ENCODE measurements at regions not wholly inside any gene's neighbourhood (a gene's known extent, or its start where the extent isn't known, plus 50 kb on each side); places are given as distances from the start of the nearest gene placed in this dataset.

- Histone ChIP-seq H3K27me3 (ENCODE audit: control insufficient read depth in 5 of 5, insufficient read depth in 4 of 5, low read length in 5 of 5) (no peaks in the 10 kb centered on the region), H3K9ac (ENCODE audit: low read length in 5 of 5) (no peak overlapping the region), H3K4me1 (ENCODE audit: control insufficient read depth in 5 of 5, insufficient read depth in 5 of 5, low read length in 5 of 5) (peaks cover under 1 to 25% (median 15%) of the 10 kb centered on the region in 5 donors), H3K36me3 (ENCODE audit: control insufficient read depth in 5 of 5, insufficient read depth in 5 of 5, low read length in 5 of 5) (no peaks in the 10 kb centered on the region), H3K9me3 (ENCODE audit: control insufficient read depth in 5 of 5, low read length in 5 of 5) (no peaks in the 10 kb centered on the region), H3K4me3 (ENCODE audit: low read depth in 1 of 5, low read length in 5 of 5) (no peak overlapping the region), H3K27ac (ENCODE audit: low read depth, low read length) (no peak overlapping the region)
These were observed 224.2 kb upstream of the JUN start for GRCh38 chr1:59007820-59008598.

GRCh38 chr1:59008599-59009347, 224.9 kb upstream of the JUN start:
- H3K9me3 ChIP-seq (ENCODE audit: control insufficient read depth in 5 of 5, low read length in 5 of 5), result no peaks in the 10 kb centered on the region
- H3K36me3 ChIP-seq (ENCODE audit: control insufficient read depth in 5 of 5, insufficient read depth in 5 of 5, low read length in 5 of 5), result no peaks in the 10 kb centered on the region
- peaks cover 7 to 33% (median 22%) of the 10 kb centered on the region in 5 donors for H3K4me1 ChIP-seq (ENCODE audit: control insufficient read depth in 5 of 5, insufficient read depth in 5 of 5, low read length in 5 of 5)
- H3K27ac ChIP-seq (ENCODE audit: low read depth, low read length), result no peak overlapping the region
- H3K4me3 ChIP-seq (ENCODE audit: low read depth in 1 of 5, low read length in 5 of 5), result no peak overlapping the region
- no peaks in the 10 kb centered on the region for H3K27me3 ChIP-seq (ENCODE audit: control insufficient read depth in 5 of 5, insufficient read depth in 4 of 5, low read length in 5 of 5)
- no peak overlapping the region for H3K9ac ChIP-seq (ENCODE audit: low read length in 5 of 5)

- no peaks in the 10 kb centered on the region for H3K36me3 ChIP-seq (ENCODE audit: control insufficient read depth in 5 of 5, insufficient read depth in 5 of 5, low read length in 5 of 5)
- no peaks in the 10 kb centered on the region for H3K9me3 ChIP-seq (ENCODE audit: control insufficient read depth in 5 of 5, low read length in 5 of 5)
- H3K27me3 ChIP-seq (ENCODE audit: control insufficient read depth in 5 of 5, insufficient read depth in 4 of 5, low read length in 5 of 5), result no peaks in the 10 kb centered on the region
- peaks cover 7 to 53% (median 36%) of the 10 kb centered on the region in 5 donors for H3K4me1 ChIP-seq (ENCODE audit: control insufficient read depth in 5 of 5, insufficient read depth in 5 of 5, low read length in 5 of 5)
- H3K4me3 ChIP-seq (ENCODE audit: low read depth in 1 of 5, low read length in 5 of 5), result no peak overlapping the region
- H3K27ac ChIP-seq (ENCODE audit: low read depth, low read length), result no peak overlapping the region
- no peak overlapping the region for H3K9ac ChIP-seq (ENCODE audit: low read length in 5 of 5)
These were observed 227.8 kb upstream of the JUN start for GRCh38 chr1:59011663-59012062.

- Histone ChIP-seq H3K4me3 (ENCODE audit: low read depth in 1 of 5, low read length in 5 of 5) (no peak overlapping the region), H3K4me1 (ENCODE audit: control insufficient read depth in 5 of 5, insufficient read depth in 5 of 5, low read length in 5 of 5) (peaks cover 7 to 45% (median 36%) of the 10 kb centered on the region in 5 donors), H3K36me3 (ENCODE audit: control insufficient read depth in 5 of 5, insufficient read depth in 5 of 5, low read length in 5 of 5) (no peaks in the 10 kb centered on the region), H3K9me3 (ENCODE audit: control insufficient read depth in 5 of 5, low read length in 5 of 5) (no peaks in the 10 kb centered on the region), H3K9ac (ENCODE audit: low read length in 5 of 5) (peak overlapping the region in 1 of 5 donors; percentile 22), H3K27me3 (ENCODE audit: control insufficient read depth in 5 of 5, insufficient read depth in 4 of 5, low read length in 5 of 5) (no peaks in the 10 kb centered on the region), H3K27ac (ENCODE audit: low read depth, low read length) (peak overlapping the region; percentile 91)
These were observed 228.5 kb upstream of the JUN start for GRCh38 chr1:59012378-59012777.

- Histone ChIP-seq H3K9ac (ENCODE audit: low read length in 5 of 5) (peak overlapping the region; percentile 22 to 64 (median 48)), H3K27ac (ENCODE audit: low read depth, low read length) (peak overlapping the region; percentile 91), H3K4me3 (ENCODE audit: low read depth in 1 of 5, low read length in 5 of 5) (peak overlapping the region; percentile 20 to 58 (median 52))
These were observed 229.6 kb upstream of the JUN start for GRCh38 chr1:59013276-59013927.

GRCh38 chr1:59013928-59014279, 230.1 kb upstream of the JUN start:
- Histone ChIP-seq H3K9me3 (ENCODE audit: control insufficient read depth in 5 of 5, low read length in 5 of 5) (peaks cover 0 to 6% (median 5%) of the 10 kb centered on the region in 5 donors), H3K4me3 (ENCODE audit: low read depth in 1 of 5, low read length in 5 of 5) (peak overlapping the region; percentile 20 to 58 (median 52)), H3K9ac (ENCODE audit: low read length in 5 of 5) (peak overlapping the region; percentile 22 to 64 (median 48)), H3K4me1 (ENCODE audit: control insufficient read depth in 5 of 5, insufficient read depth in 5 of 5, low read length in 5 of 5) (peaks cover 7 to 32% (median 27%) of the 10 kb centered on the region in 5 donors), H3K27me3 (ENCODE audit: control insufficient read depth in 5 of 5, insufficient read depth in 4 of 5, low read length in 5 of 5) (no peaks in the 10 kb centered on the region), H3K27ac (ENCODE audit: low read depth, low read length) (peak overlapping the region; percentile 91), H3K36me3 (ENCODE audit: control insufficient read depth in 5 of 5, insufficient read depth in 5 of 5, low read length in 5 of 5) (no peaks in the 10 kb centered on the region)

More at GRCh38 chr1:59013276-59013927, 229.6 kb upstream of the JUN start:
- no peaks in the 10 kb centered on the region for H3K27me3 ChIP-seq (ENCODE audit: control insufficient read depth in 5 of 5, insufficient read depth in 4 of 5, low read length in 5 of 5)
- peaks cover 0 to 5% (median 5%) of the 10 kb centered on the region in 5 donors for H3K9me3 ChIP-seq (ENCODE audit: control insufficient read depth in 5 of 5, low read length in 5 of 5)
- H3K36me3 ChIP-seq (ENCODE audit: control insufficient read depth in 5 of 5, insufficient read depth in 5 of 5, low read length in 5 of 5), result no peaks in the 10 kb centered on the region
- peaks cover 7 to 35% (median 32%) of the 10 kb centered on the region in 5 donors for H3K4me1 ChIP-seq (ENCODE audit: control insufficient read depth in 5 of 5, insufficient read depth in 5 of 5, low read length in 5 of 5)

GRCh38 chr1:59014827-59015226, 231.0 kb upstream of the JUN start:
- H3K4me1 ChIP-seq (ENCODE audit: control insufficient read depth in 5 of 5, insufficient read depth in 5 of 5, low read length in 5 of 5), result peaks cover 11 to 36% (median 31%) of the 10 kb centered on the region in 5 donors
- H3K9ac ChIP-seq (ENCODE audit: low read length in 5 of 5), result no peak overlapping the region
- H3K36me3 ChIP-seq (ENCODE audit: control insufficient read depth in 5 of 5, insufficient read depth in 5 of 5, low read length in 5 of 5), result no peaks in the 10 kb centered on the region
- H3K27me3 ChIP-seq (ENCODE audit: control insufficient read depth in 5 of 5, insufficient read depth in 4 of 5, low read length in 5 of 5), result no peaks in the 10 kb centered on the region
- H3K4me3 ChIP-seq (ENCODE audit: low read depth in 1 of 5, low read length in 5 of 5), result no peak overlapping the region
- no peak overlapping the region for H3K27ac ChIP-seq (ENCODE audit: low read depth, low read length)
- peaks cover 0 to 6% (median 5%) of the 10 kb centered on the region in 5 donors for H3K9me3 ChIP-seq (ENCODE audit: control insufficient read depth in 5 of 5, low read length in 5 of 5)

- no peaks in the 10 kb centered on the region for H3K36me3 ChIP-seq (ENCODE audit: control insufficient read depth in 5 of 5, insufficient read depth in 5 of 5, low read length in 5 of 5)
- H3K4me1 ChIP-seq (ENCODE audit: control insufficient read depth in 5 of 5, insufficient read depth in 5 of 5, low read length in 5 of 5), result peaks cover 11 to 44% (median 40%) of the 10 kb centered on the region in 5 donors
- no peak overlapping the region for H3K4me3 ChIP-seq (ENCODE audit: low read depth in 1 of 5, low read length in 5 of 5)
- H3K27me3 ChIP-seq (ENCODE audit: control insufficient read depth in 5 of 5, insufficient read depth in 4 of 5, low read length in 5 of 5), result no peaks in the 10 kb centered on the region
- H3K9ac ChIP-seq (ENCODE audit: low read length in 5 of 5), result no peak overlapping the region
- H3K9me3 ChIP-seq (ENCODE audit: control insufficient read depth in 5 of 5, low read length in 5 of 5), result peaks cover 0 to 6% (median 5%) of the 10 kb centered on the region in 5 donors
- H3K27ac ChIP-seq (ENCODE audit: low read depth, low read length), result no peak overlapping the region
These were observed 231.9 kb upstream of the JUN start for GRCh38 chr1:59015708-59016107.

- Histone ChIP-seq H3K9ac (ENCODE audit: low read length in 5 of 5) (no peak overlapping the region), H3K27me3 (ENCODE audit: control insufficient read depth in 5 of 5, insufficient read depth in 4 of 5, low read length in 5 of 5) (no peaks in the 10 kb centered on the region), H3K27ac (ENCODE audit: low read depth, low read length) (no peak overlapping the region), H3K9me3 (ENCODE audit: control insufficient read depth in 5 of 5, low read length in 5 of 5) (peaks cover 0 to 6% (median 5%) of the 10 kb centered on the region in 5 donors), H3K36me3 (ENCODE audit: control insufficient read depth in 5 of 5, insufficient read depth in 5 of 5, low read length in 5 of 5) (no peaks in the 10 kb centered on the region), H3K4me1 (ENCODE audit: control insufficient read depth in 5 of 5, insufficient read depth in 5 of 5, low read length in 5 of 5) (peaks cover 11 to 46% (median 44%) of the 10 kb centered on the region in 5 donors), H3K4me3 (ENCODE audit: low read depth in 1 of 5, low read length in 5 of 5) (no peak overlapping the region)
These were observed 232.5 kb upstream of the JUN start for GRCh38 chr1:59016390-59016789.

All from subcutaneous abdominal adipose tissue (tissue), 5 donors.